Suppressor macrophage treated with lipopolysaccharide for 4 hours (primary cell): ENCODE measurements at regions not wholly inside any gene's neighbourhood (a gene's known extent, or its start where the extent isn't known, plus 50 kb on each side); places are given as distances from the start of the nearest gene placed in this dataset.
"Not testable (repeated sequence)": the region's sequence is repeated elsewhere in the genome, so short reads cannot be mapped to it uniquely, and the experiment has no call there.

Source experiments
- DNase-seq: peaks from one replicate; pipeline ENCODE4 v3.0.0-alpha.2; 2020

DNA sequence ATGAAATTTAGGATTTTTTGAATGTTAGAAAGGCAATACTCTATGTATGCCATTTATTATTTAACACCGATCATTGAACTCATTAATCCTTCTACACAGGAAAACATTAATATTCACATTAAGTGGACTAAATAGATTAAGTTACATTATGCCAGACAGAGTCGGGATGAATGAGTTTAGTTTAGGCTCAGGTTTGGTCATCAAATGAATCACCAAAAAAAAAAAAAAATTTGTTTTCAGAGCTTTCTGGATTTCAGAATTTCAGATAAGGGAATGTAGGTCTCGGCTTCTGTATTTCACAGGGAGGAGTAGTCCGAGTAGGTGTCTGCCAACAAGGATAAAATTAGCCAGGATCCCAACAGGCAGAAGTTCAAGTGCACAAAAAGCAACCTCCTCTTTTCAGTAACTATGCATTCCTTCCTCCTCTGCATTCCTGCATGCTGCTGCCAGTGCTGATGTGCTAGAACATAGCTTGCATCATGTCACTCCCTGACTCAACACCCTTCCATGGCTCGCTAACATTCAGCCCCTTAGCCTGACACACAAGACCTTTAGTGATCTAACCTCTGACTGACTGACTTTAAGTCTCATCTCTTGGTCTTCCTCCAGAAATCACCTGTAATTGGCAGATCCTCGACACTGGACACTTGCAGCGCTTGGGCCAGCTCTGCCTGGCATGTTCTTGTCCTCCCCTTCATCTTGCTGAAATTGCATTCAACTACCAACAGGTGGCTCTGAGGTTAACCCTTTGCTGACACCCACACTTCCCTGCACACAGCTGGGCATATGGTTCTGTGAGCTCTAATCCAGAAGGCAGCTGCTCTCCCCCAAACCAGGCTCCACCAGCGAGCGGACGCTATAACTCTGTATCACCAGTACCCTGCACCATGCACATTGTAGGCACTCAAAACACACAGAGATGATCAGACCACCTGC is 145.4 kb upstream of the PROK2 start:
- DNase-seq, result peak; percentile 48

DNA sequence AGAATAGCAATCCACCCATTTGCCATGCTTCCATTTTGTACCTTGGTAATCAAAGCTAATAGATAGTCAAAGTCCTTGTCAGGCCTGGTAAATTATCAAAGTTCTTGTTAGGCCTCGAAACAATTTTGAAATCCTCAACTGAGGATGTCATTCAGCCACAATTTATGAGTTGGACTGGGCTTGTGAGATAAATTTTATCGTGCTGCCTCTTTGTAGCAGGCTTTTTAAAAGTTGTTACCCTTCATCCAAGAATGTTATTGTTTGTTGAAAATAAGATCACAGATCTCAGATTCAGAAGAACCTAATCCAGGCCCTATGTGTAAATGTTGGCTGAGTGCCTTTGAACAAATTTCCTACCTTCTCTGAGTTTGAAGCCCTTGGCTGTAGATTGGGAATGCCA is 143.3 kb upstream of the PROK2 start:
- DNase-seq, result no peak

DNA sequence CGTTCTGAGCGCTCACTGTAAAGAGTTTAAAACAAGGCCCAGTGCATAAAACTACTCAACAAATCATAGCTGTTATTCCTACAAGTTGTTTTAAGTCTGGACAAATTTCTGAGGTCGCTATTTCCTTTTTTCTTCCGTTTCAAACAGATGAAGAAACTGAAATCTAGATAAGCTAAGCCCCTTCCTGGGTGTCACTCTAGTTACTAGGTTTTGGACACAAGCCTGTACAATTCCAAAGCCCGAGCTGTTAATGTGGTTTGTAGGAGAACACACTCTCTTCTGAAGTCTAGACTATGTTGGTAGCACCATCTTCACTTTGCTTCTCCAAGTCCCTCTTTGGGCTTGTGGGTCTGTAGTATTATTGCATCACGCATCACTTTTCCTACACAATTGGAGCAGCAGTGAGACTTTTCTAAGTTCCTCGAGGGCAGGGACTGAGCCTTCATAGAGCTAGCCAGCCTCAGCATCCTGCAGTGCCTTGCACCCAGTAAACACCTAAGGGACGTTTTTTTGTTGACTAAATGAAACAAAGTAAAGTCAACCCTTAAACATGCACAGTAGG is 142.6 kb upstream of the PROK2 start:
- no peak for DNase-seq

DNA sequence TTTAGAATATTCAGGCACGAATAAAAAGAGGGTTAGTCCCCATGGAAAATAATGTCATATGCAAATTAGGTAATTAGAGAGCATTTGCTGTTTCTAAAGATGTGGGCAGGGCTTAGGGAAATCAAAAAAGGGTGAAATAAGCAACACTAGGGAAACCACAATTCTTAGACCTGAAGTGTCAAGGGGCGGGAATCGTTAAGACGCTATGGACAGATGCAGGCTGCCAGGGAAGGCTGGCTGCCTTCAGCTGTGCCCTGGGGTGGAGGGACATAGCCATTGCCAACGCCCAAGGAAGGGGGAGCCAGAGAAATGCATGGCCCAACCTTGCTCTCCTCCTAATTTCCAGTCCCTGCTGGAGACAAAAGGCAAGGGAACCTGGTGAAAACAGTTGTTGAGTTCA is 141.7 kb upstream of the PROK2 start:
- no peak for DNase-seq

DNA sequence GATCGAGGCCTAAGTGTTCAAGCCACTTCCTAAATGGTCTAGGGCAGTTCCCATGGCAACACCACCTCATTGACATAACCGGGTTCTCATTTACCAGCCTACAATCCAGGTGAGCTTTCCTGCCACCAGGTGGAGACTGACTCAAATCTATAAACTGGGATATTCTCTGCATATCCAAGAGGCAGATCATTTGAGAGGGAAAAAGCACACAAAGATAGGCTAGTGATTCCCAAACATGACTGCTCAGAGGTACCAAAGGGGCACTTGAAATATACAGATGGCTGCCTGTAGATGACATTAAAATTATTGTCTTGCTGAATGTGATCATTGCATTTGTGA is 141.3 kb upstream of the PROK2 start:
- no peak for DNase-seq

DNA sequence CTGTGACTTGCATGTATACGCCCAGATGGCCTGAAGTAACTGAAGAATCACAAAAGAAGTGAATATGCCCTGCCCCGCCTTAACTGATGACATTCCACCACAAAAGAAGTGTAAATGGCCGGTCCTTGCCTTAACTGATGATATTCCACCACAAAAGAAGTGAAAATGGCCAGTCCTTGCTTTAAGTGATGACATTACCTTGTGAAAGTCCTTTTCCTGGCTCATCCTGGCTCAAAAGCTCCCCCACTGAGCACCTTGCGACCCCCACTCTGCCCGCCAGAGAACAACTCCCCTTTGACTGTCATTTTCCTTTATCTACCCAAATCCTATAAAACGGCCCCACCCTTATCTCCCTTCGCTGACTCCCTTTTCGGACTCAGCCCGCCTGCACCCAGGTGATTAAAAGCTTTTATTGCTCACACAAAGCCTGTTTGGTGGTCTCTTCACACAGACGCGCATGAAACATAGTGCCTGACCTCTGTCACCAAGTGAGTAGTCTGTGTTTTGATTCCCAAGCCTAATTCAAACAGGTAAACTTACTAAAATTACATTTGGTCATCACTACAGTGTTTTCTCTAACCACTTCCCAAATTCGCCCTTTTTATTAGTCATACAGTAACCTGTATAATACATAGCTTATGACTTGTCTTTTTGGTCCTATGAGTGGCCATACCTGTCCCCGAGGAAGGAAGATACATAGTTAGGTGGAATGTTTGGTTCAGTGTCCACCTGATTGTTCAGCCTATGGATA is 140.7 kb upstream of the PROK2 start:
- DNase-seq, result not testable (repeated sequence)

DNA sequence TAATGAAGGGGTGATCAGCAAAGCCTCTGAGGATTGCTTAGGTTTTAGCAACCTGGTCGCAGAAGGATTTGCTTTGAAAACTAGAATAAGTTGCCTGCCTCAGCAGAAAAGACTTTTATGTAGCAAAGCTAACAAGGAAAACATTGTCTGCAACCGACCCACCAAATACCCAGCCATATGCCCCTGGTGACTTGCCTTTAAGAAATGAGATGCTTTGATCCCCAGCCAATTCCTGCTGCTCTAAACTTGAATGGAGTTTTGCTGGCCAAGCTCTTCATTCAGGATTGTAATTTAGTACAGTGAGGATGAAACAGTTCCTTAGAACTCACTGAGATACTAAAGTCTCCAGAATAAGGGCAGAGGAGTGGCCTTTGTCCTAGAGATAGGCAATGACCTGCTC is 139.8 kb upstream of the PROK2 start:
- no peak for DNase-seq

DNA sequence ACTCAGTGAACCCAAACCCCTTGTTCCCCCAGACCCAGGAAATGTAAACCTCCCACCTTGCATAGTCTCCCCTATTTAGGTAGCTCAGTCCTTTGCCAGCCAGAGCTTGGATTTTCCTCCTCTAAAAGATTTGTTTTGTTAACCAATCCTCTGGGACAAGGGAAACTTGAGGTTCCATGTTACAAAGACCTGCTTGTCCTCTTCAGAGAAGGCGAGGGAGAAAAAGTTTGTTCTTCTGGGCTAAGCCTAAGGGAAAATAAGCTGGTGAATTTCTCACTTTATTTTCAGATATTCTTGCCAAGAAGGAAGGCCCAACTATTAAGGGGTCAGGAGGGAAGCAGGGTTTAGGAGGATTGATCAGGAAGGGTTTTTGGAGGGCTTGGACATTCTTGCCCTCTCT is 136.1 kb upstream of the PROK2 start:
- no peak for DNase-seq

DNA sequence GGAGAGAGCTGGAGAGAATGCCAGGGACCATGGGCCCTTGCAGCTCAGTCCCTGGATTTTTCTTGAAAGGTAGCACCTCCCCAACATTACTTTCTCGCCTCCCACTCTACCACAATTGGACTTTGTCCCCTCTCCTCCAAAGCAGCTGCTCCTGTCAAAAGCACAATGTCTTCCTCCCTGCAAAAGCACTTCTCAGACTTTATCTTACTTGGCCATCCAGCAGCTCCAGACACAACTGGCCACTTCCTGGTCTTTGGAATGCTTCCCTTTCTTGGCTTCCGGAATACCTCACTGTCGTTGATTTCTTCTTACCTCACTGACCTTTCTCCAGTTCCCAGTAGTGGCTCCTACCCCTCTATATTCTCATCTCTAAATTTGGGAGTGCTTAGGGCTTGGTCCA is 134.6 kb upstream of the PROK2 start:
- no peak for DNase-seq

DNA sequence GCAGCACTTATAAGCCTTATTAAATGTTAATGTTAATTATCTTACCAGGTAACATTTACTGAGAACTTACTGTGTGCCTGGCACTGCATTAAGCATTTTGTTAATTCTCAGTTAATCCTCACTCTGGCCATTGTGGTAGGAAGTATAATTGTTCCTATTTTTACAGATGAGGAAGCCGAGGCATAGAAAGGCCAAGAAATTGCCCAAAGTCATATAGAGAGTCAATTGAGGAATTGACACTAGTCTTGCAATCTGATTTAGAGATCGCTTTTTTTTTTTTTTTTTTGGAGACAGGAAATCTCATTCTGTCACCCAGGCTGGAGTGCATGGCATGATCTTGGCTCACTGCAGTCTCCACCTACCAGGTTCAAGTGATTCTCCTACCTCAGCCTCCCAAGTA is 132.6 kb upstream of the PROK2 start:
- peak; percentile 86 for DNase-seq

DNA sequence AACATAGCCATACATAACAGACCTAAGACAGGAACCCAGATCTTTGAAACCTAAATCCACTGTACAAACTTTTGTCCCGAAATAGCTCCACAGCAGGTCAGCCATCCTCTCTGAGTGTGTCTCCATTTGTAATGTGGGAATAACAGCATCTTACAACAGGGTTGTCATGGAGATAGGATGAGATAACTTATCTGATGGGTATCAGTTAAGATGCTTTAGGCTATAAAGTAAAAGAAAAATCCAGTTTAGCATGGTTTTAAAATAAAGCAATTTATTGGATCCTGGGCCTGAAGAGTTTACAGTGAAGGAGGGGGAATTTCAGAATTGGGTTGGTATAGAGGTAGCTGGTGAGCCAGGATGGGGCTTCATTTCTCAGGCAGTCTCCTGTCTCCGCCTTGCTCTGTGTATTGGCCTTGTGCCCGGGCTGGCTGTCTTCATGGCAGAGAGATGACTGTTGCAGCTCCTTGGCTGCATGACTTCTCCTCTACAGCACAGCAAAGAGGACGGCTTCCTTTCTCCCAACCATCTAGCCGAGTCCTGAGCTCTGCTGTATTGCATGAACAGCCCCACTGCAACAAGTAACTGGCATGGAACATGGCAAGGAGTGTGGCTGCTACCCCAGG is 131.9 kb upstream of the PROK2 start:
- no peak for DNase-seq

DNA sequence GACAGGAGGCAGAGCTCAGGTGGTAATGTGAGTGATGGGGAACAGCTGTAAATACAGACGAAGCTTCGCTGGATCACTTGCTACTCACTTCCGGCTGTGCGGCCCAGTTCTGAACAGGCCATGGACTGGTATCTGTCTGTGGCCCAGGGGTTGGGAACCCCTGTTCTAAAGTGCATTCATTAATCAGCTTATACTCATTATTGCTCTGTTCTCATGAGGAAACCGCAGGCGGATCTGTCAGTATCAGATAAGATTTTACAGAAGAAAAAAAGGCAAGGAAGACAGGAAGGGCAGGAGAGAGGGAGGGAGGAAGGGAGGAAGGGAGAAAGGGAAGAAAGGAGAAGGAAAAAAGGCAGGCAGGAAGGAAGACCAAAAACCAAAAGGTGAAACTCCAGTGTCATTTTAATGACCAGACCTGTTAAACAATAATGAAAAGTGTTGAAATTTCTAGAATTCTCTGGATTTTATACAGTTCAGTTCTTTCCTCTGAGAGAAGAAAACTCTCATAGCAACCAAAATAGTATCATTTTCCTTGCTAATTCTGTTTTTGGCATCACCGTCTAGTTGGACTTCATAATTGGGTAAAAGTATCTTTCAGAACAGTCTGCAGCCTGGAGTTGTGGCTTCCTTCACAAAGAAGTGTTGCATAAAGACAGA is 128.0 kb upstream of the PROK2 start:
- peak; percentile 39 for DNase-seq

DNA sequence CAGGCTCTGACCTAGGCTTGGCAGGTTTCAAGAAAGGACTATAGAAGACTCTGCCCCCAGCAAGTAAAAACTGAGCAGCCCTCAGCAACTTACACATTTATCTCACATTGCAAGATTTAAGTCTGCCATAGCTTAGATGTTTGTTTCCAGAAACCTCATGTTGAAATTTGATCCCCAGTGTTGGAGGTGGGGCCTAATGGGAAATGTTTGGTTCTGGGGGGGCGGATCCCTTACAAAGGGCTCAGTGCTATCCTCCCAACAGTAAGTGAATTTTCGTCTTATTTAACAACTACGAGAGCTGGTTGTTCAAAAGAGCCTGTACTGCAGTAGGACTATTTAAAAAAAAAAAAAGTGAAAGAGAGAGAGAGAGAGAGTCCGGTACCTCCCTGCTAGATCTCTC is 125.2 kb upstream of the PROK2 start:
- no peak for DNase-seq

DNA sequence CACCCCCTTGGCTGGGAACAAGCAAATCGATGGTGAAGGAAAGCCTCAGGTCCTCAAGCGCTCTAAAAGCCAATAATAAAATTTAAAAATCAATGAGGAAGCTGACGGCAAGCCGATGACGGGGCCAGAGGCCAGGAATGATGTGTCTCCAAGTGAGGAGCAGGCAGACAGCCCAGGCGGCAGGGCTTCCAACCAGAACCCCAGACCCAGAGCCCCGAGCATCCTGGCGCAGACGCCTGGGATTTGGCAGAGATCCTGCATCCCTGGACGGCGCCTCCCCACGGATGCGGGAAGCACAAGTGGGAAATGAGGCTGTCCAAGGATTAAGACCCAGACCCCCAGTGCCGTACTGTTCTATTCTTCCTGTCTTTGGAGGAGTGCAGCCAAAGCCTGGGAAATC is 123.0 kb upstream of the PROK2 start:
- DNase-seq, result no peak

DNA sequence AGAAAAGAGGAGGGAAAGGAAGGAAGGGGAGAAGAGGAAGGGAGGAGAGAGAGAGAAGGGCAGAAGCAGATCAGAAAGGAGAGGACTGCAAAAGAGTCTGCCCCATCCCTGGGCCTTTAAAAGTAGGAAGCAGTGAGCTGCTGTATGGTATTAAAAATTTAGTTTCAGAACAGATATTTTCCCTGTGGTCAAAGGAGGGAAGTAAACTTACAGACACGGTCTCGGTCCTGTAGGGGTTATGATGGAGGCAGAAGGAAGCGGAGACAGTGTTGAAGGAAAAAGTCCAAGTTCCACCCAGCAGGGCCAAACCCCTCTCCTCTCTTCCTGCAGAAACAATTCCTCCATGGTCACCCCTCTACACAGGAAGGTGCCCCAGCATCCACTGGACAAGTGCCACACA is 122.0 kb upstream of the PROK2 start:
- peak; percentile 59 for DNase-seq

DNA sequence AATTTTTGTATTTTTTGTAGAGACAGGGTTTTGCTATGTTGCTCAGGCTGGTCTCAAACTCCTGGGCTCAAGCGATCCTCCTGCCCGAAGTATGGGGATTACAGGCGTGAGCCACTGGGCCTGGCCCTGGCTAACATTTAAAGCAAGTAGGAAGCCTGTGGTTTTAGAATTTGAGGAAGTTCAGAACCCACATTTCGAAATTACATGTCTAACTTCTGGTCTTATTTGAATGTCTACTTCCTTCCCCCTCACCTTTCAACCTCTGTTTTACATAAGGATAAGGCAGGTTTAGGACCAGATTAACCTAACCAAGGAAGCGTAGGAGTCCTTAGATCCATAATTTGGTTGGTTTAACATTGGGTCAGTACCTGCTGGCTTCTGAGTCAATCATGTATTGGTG is 120.5 kb upstream of the PROK2 start:
- DNase-seq, result peak; percentile 89

DNA sequence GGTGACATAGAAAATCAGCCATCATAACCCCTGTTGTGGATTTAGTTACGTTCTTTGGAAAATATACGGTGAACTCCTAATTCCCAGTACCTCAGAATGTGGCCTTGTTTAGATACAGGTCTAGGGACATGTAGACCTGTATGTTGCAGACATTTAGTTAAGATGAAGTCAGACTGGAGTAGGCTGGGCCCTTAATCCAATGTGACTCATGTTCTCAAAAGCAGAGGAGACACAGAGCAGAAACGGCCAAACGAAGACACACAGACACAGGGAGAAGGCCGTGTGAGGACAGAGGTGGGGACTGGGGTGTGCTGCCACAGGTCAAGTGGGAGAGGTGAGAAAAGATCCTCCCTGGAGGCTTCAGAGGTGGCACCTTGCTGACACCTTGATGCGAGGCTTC is 119.0 kb upstream of the PROK2 start:
- peak; percentile 41 for DNase-seq

DNA sequence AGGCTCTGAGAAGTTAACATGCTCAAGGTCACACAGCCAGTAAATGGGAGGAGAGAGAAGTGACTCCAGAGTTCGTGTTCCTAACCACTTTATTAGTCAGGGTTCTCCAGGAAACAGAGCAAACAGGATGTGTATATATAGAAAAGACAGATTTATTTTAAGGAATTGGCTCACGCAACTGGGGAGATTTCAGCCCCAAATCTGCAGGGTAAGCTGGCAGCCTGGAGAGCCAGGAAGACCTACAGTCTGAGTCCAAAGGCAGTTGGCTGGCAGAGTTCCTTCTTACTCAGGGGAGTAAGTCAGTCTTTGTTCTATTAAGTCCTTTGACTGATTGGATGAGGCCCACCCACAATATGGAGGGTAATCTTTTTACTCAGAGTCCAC is 118.2 kb upstream of the PROK2 start:
- peak; percentile 60 for DNase-seq

DNA sequence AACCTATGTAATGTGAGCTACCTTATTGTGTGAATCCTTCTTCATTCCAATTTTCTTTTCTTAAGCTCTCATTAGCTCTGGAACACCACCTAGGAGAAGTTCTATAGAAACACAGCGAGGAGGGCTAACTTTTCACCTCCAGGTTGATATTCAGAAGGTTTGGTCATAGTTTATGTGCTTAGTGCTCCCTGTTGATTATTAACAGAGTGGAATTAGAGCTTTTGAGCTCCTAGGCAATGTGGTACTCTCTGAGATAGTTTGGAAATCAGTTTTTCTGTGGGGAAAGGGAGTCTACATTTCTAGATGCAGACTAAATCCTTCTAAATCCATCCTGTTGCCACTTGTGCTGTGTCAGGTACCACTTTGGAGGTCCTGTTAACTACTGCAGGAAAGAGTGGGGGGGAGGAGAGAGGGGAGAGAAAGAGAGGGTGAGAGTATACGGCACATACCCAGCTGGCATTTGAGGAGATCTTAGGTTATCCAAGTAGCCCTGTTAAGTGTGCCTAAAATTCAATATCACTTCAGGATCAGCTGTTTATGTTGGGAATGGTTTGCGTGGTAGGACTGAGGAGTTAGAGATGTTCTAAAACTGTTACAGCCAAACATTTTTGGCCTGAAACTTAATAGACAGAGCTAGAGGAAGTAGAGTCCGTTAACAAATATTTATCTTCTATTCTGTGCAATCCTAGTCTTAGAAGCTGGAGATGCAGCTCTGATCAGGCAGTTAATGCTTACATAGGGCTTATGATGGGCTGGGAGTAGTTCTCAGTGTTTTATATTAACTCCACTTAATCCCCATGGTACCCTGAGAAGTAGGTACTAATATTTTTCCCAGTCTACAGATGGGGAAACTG is 117.5 kb upstream of the PROK2 start:
- no peak for DNase-seq

DNA sequence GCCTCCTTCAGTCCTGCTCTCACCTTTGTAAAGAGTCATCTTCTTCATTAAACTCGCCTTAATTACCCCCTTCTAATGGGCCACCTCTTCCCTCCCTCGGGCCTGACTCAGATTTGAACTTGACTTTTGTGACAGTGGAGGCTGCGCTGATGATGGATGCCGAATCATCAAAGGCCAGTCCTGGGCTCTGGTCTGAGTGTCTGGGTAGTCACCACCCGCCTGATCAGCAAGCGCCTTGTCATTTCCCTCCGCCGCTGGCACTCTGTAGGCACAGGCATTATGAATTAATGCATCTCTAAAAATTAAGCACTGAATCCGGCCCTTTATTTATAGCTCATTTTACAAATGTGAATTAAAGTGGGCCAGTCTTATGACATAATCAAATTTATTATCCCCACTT is 116.7 kb upstream of the PROK2 start:
- DNase-seq, result peak; percentile 68

DNA sequence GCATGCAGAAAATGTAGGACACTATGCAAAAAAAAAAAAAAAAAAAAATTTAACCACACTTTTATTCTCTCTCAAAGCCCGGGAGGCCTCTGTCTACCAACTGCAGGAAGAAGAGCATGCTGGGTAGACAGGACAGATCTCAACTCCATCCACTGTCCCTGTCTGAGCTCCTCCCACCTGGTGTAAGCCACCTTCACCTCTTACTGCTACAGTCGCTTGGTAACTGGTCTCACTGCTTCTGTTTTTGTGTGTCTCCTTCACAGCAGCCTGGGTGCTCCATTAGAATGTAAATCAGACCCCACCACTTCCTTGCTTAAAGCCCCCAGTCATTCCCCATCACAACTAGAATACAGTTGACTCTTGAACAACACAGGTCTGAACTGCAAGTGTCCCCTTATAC is 115.1 kb upstream of the PROK2 start:
- no peak for DNase-seq

DNA sequence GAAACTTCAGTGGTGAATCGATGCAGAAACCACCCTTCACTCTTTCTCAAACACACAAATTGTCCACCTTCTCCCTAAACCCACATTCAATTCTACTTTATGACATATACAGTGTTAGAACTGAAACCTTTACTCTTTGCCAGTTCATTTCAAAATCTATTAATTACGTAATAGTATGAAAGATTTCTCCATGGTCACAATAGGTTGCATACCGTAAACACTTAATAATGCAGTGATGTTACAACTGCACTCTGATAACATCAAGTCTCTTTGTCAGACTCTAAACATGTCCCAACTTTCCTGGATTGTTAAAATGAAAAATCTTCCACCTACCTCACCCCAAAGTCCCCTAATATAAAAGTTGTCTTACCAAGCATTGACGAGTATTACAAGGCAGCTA is 111.8 kb upstream of the PROK2 start:
- peak; percentile 47 for DNase-seq
